Memory B cell (primary cell): ENCODE measurements at regions not wholly inside any gene's neighbourhood (a gene's known extent, or its start where the extent isn't known, plus 50 kb on each side); places are given as distances from the start of the nearest gene placed in this dataset.

Source experiments
- ATAC-seq: fragments of 150-1000 bp; cut with Tn5 transposase; 2 replicates; pipeline ENCODE4 v1.10.0; 2021; ENCODE audit warnings: low read depth, mild to moderate bottlenecking, moderate library complexity
- DNase-seq, 2 donors: peaks; one replicate each; pipeline ENCODE4 v3.0.0; 2022; ENCODE audit warnings: low spot score in 2 of 2
- H3K27ac Mint-ChIP-seq: one replicate; pipeline ENCODE4 v1.8.0; 2022; ENCODE audit warnings: mild to moderate bottlenecking, moderate library complexity, mixed read lengths
- H3K27me3 Mint-ChIP-seq: one replicate; pipeline ENCODE4 v1.8.0; 2022; ENCODE audit warnings: mixed read lengths
- H3K36me3 Mint-ChIP-seq: one replicate; pipeline ENCODE4 v1.8.0; 2022; ENCODE audit warnings: mild to moderate bottlenecking, mixed read lengths
- H3K4me1 Mint-ChIP-seq: one replicate; pipeline ENCODE4 v1.8.0; 2022; ENCODE audit warnings: mixed read lengths
- H3K4me3 Mint-ChIP-seq: one replicate; pipeline ENCODE4 v1.8.0; 2022; ENCODE audit warnings: mild to moderate bottlenecking, moderate library complexity, mixed read lengths
- H3K9me3 Mint-ChIP-seq: one replicate; pipeline ENCODE4 v1.8.0; 2022; ENCODE audit warnings: mixed read lengths

- Mint-ChIP-seq H3K9me3 (no peaks in the 10 kb centered on the region), H3K36me3 (peaks cover 2% of the 10 kb centered on the region), H3K27me3 (peaks cover 27% of the 10 kb centered on the region), H3K27ac (no peak overlapping the region), H3K4me1 (no peaks in the 10 kb centered on the region), H3K4me3 (no peak overlapping the region)
- no peak for DNase-seq
- no peak for ATAC-seq
These were observed 112.3 kb downstream of the BDH1 start for GRCh38 chr3:197443506-197443905.

DNA sequence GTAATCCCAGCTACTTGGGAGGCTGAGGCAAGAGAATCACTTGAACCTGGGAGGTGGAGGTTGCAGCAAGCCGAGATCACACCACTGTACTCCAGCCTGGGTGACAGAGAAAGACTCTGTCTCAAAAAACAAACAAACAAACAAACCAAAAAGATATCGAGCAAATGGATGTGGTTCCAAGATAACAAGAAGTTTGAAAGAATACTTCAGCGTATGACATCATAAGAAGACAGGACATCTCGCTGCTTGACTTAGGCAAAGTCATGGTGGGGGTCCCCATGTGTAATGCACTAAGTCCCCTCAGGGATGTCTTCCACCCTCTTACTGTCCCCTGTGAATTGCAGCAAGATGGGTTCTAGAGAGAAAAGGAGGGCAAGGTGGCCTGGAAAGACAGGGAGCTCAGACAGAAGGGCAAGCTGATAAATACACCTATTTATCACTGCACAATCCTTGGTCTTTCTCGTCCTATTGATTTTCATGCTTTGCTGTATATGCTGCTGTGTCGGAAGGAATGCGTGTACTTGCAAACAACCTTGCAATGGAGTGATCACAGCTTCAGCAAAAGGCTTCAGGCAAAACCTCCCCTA, 115.0 kb downstream of the BDH1 start:
- ATAC-seq (no peak), DNase-seq (no peak)
- H3K27ac Mint-ChIP-seq, result no peak overlapping the region
- H3K4me1 Mint-ChIP-seq, result no peaks in the 10 kb centered on the region
- no peaks in the 10 kb centered on the region for H3K9me3 Mint-ChIP-seq
- no peak overlapping the region for H3K4me3 Mint-ChIP-seq
- peaks cover 2% of the 10 kb centered on the region for H3K36me3 Mint-ChIP-seq
- H3K27me3 Mint-ChIP-seq, result peaks cover 25% of the 10 kb centered on the region

GRCh38 chr3:197438906-197439305, 116.9 kb downstream of the BDH1 start:
- Mint-ChIP-seq H3K27ac (no peak overlapping the region), H3K4me1 (no peaks in the 10 kb centered on the region), H3K9me3 (peaks cover 1% of the 10 kb centered on the region), H3K27me3 (peaks cover 25% of the 10 kb centered on the region), H3K36me3 (peaks cover 2% of the 10 kb centered on the region), H3K4me3 (no peak overlapping the region)
- DNase-seq (no peak), ATAC-seq (no peak)

- Mint-ChIP-seq H3K36me3 (no peaks in the 10 kb centered on the region), H3K4me1 (no peaks in the 10 kb centered on the region), H3K27me3 (peaks cover 20% of the 10 kb centered on the region), H3K9me3 (peaks cover 1% of the 10 kb centered on the region), H3K4me3 (no peak overlapping the region), H3K27ac (no peak overlapping the region)
- ATAC-seq (no peak), DNase-seq (no peak)
These were observed 120.3 kb downstream of the BDH1 start for GRCh38 chr3:197435426-197435825.

- DNase-seq (no peak), ATAC-seq (no peak)
- H3K4me3 Mint-ChIP-seq, result no peak overlapping the region
- no peaks in the 10 kb centered on the region for H3K4me1 Mint-ChIP-seq
- no peak overlapping the region for H3K27ac Mint-ChIP-seq
- H3K27me3 Mint-ChIP-seq, result peaks cover 21% of the 10 kb centered on the region
- peaks cover 1% of the 10 kb centered on the region for H3K9me3 Mint-ChIP-seq
- H3K36me3 Mint-ChIP-seq, result no peaks in the 10 kb centered on the region
These were observed 120.9 kb downstream of the BDH1 start for GRCh38 chr3:197434830-197435229.

DNA sequence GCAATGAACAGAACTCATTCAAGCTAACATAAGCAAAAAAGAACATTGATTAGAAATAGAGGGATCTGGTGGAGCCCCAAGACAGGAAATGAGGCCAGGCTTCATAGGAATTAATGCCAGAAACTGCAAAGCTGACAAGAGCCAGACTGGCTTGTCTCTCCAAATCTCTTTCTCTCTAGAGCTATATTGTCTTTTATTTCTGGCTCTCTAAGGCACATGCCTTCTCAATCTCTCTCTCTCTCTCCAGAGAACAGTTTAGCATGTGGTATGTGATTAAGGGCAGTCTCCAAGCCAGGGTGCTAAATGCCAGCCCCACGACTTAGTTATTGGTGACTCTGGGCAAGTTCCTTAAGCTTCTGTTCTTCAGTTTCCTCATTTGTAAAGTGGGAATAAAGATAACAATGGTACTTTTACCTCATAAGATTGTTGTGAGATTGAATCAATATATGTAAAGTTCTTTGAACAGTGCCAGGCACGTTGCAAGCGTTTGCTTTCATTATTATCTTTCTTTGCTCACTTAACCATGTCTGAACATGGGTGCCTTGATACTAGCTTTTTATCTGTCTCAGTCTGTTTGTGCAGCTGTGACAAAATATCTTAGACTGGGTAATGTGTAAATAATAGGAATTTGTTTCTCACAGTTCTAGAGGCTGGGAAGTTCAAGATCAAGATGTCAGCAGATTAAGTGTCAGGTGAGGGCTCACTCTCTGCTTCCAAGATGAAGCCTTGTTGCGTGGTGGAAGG, 123.2 kb downstream of the BDH1 start:
- Mint-ChIP-seq H3K27ac (no peak overlapping the region), H3K27me3 (peaks cover 16% of the 10 kb centered on the region)

GRCh38 chr3:197431346-197431910, 124.3 kb downstream of the BDH1 start:
- Mint-ChIP-seq H3K4me3 (no peak overlapping the region), H3K27ac (no peak overlapping the region), H3K36me3 (no peaks in the 10 kb centered on the region), H3K9me3 (peaks cover 1% of the 10 kb centered on the region), H3K27me3 (peaks cover 16% of the 10 kb centered on the region), H3K4me1 (peaks cover 8% of the 10 kb centered on the region)
- ATAC-seq (no peak), DNase-seq (no peak)

More for the DNA sequence above, 123.2 kb downstream of the BDH1 start:
- peaks cover 1% of the 10 kb centered on the region for H3K9me3 Mint-ChIP-seq
- H3K4me1 Mint-ChIP-seq, result peaks cover 8% of the 10 kb centered on the region
- H3K4me3 Mint-ChIP-seq, result no peak overlapping the region
- no peak for DNase-seq
- ATAC-seq, result no peak
- no peaks in the 10 kb centered on the region for H3K36me3 Mint-ChIP-seq

DNA sequence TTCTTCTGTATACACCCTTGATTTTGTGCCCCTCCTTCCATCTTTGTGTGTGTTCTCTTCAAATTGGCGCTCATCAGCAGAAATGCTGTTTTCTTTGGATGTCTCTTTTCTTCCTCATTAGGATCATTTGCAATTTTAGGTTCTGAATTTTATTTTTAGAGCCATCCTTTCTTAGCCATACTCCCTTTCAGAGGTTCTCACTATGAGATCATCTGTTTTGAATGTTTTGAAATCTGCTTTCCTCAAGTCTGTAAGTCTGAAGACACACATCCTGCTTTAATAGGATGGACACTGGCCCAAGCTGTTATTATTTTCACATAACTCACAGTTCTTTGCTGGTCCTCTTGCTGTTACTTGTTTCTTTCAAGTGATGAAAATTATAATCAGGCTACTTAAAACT, 124.8 kb downstream of the BDH1 start:
- H3K27me3 Mint-ChIP-seq, result peaks cover 16% of the 10 kb centered on the region
- DNase-seq (no peak), ATAC-seq (no peak)
- H3K4me3 Mint-ChIP-seq, result no peak overlapping the region
- peaks cover 1% of the 10 kb centered on the region for H3K9me3 Mint-ChIP-seq
- H3K36me3 Mint-ChIP-seq, result no peaks in the 10 kb centered on the region
- peaks cover 8% of the 10 kb centered on the region for H3K4me1 Mint-ChIP-seq
- no peak overlapping the region for H3K27ac Mint-ChIP-seq

DNA sequence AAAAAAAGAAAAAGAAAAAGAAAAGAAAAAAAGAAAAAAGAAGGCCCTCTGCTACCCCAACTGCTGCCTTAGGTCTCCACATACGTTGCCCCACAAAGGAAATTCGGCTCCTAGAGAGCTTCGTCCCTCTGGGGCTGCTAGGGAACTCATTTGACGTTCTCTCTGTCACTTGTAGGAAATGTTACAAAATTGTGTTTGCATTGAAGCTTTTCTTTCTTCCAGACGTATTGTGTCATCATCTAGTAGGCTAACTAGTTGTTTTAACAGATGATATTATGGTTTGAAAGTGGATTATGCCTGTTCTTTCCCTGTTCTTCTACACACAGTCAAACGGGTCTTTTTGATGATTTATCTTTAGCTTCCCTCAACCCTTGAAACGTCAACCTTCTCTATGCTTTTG, 125.3 kb downstream of the BDH1 start:
- H3K27me3 Mint-ChIP-seq, result peaks cover 17% of the 10 kb centered on the region
- ATAC-seq (no peak), DNase-seq (no peak)
- peaks cover 8% of the 10 kb centered on the region for H3K4me1 Mint-ChIP-seq
- no peak overlapping the region for H3K27ac Mint-ChIP-seq
- H3K4me3 Mint-ChIP-seq, result no peak overlapping the region
- no peaks in the 10 kb centered on the region for H3K36me3 Mint-ChIP-seq
- peaks cover 1% of the 10 kb centered on the region for H3K9me3 Mint-ChIP-seq

DNA sequence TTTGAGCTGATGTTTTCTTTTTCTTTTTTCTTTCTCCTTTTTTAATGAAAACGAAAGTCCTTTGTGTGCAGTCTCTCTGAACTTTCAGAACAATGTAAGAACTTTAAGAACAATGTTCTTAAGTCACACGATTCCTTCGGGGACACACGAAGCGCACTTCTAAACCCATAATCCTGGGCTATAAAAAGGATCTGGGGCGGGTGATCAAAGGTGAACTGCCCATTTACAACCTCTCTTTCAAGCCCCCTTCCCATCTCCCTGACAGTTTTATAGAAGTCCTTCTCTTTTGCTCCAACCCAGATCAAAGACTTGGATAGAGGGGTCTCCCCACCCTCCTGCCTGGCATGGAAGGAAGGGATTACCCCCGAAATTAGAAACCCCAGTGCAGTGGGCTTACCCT, 126.8 kb downstream of the BDH1 start:
- Mint-ChIP-seq H3K4me1 (peaks cover 8% of the 10 kb centered on the region), H3K4me3 (no peak overlapping the region), H3K36me3 (no peaks in the 10 kb centered on the region), H3K27ac (no peak overlapping the region), H3K9me3 (no peaks in the 10 kb centered on the region), H3K27me3 (peaks cover 18% of the 10 kb centered on the region)
- DNase-seq, result no peak
- no peak for ATAC-seq

- H3K27ac Mint-ChIP-seq, result no peak overlapping the region
- no peaks in the 10 kb centered on the region for H3K36me3 Mint-ChIP-seq
- peaks cover 19% of the 10 kb centered on the region for H3K27me3 Mint-ChIP-seq
- H3K4me1 Mint-ChIP-seq, result peaks cover 8% of the 10 kb centered on the region
- peak overlapping the region; percentile 8 for H3K4me3 Mint-ChIP-seq
- no peak for DNase-seq
- ATAC-seq, result peak; percentile 67
- no peaks in the 10 kb centered on the region for H3K9me3 Mint-ChIP-seq
These were observed 127.5 kb downstream of the BDH1 start for GRCh38 chr3:197428117-197428801.

- no peak overlapping the region for H3K4me3 Mint-ChIP-seq
- no peaks in the 10 kb centered on the region for H3K9me3 Mint-ChIP-seq
- DNase-seq, result no peak
- H3K27ac Mint-ChIP-seq, result no peak overlapping the region
- peaks cover 8% of the 10 kb centered on the region for H3K4me1 Mint-ChIP-seq
- no peak for ATAC-seq
- H3K27me3 Mint-ChIP-seq, result peaks cover 18% of the 10 kb centered on the region
- H3K36me3 Mint-ChIP-seq, result no peaks in the 10 kb centered on the region
These were observed 128.6 kb upstream of the DLG1 start for GRCh38 chr3:197427021-197427420.

- Mint-ChIP-seq H3K9me3 (no peaks in the 10 kb centered on the region), H3K27ac (no peak overlapping the region), H3K36me3 (no peaks in the 10 kb centered on the region), H3K4me1 (peaks cover 8% of the 10 kb centered on the region), H3K4me3 (no peak overlapping the region), H3K27me3 (peaks cover 18% of the 10 kb centered on the region)
- DNase-seq (no peak), ATAC-seq (no peak)
These were observed 127.7 kb upstream of the DLG1 start for GRCh38 chr3:197426121-197426566.

- Mint-ChIP-seq H3K27ac (no peak overlapping the region), H3K4me1 (peaks cover 8% of the 10 kb centered on the region), H3K9me3 (no peaks in the 10 kb centered on the region), H3K36me3 (no peaks in the 10 kb centered on the region), H3K4me3 (no peak overlapping the region), H3K27me3 (peaks cover 14% of the 10 kb centered on the region)
- DNase-seq (no peak), ATAC-seq (no peak)
These were observed 127.2 kb upstream of the DLG1 start for GRCh38 chr3:197425485-197426120.
